HepG2 (cell line): ENCODE measurements at regions not wholly inside any gene's neighbourhood (a gene's known extent, or its start where the extent isn't known, plus 50 kb on each side); places are given as distances from the start of the nearest gene placed in this dataset.

ENCODE experiments used
- ATAC-seq: fragments of 200-7000 bp; cut with Tn5 transposase; 3 replicates; pipeline ENCODE4 v1.9.1; 2020; ENCODE audit warnings: mild to moderate bottlenecking, moderate library complexity
- BruUV-seq: library from RNA; stranded (reverse); fragments of 400-500 nt; replicated peaks from 2 replicates; lab custom pipeline; 2021; lab: Mats Ljungman, UMichigan
- CTCF ChIA-PET: fragments of 300-600 bp; formaldehyde crosslinking; extraction: SDS; loops from one replicate; lab custom pipeline; 2021; ENCODE audit warnings: low total read pairs, inconsistent platforms, low intra/inter-chr PET ratio; lab: Yijun Ruan, JAX
- POLR2A ChIA-PET: fragments of 350-600 bp; sonication (Branson Sonifier 250); formaldehyde crosslinking; loops from one replicate; lab custom pipeline; 2020; ENCODE audit warnings: antibody characterized with exemption, inconsistent platforms; lab: Yijun Ruan, JAX
- DNase-seq: peaks from one replicate; pipeline ENCODE4 v3.0.0-alpha.2; 2015; ENCODE audit warnings: low spot score
- FAIRE-seq: peaks from 3 replicates; lab custom pipeline; 2011; peaks lifted over from hg19 to GRCh38; lab: Jason Lieb, UNC
- H2AFZ ChIP-seq: one replicate; pipeline ENCODE4 v1.6.1; 2011; ENCODE audit warnings: low read length, inconsistent platforms
- H3K27ac ChIP-seq: fragments of 300-600 bp; 3 replicates; pipeline ENCODE4 v1.8.0; 2011; ENCODE audit warnings: mixed run types, mild to moderate bottlenecking, mixed read lengths, low read length, inconsistent platforms; ENCODE audit not compliant: insufficient read depth; ENCODE audit errors: extremely low read length
- H3K27me3 ChIP-seq, 2 experiments: fragments of 200-600 bp in 1 of 2; 2 replicates in 1 of 2; 3 replicates in 1 of 2; pipeline versions ENCODE4 v1.6.0 to v1.8.0; 2011; ENCODE audit warnings: low read length in 2 of 2, mild to moderate bottlenecking in 2 of 2, moderate library complexity in 2 of 2, inconsistent platforms in 1 of 2; ENCODE audit not compliant: insufficient read depth in 2 of 2, control insufficient read depth in 1 of 2
- H3K36me3 ChIP-seq, 2 experiments: fragments of 200-600 bp in 1 of 2; replicated peaks in 1 of 2; 2 replicates in 1 of 2; 3 replicates in 1 of 2; pipeline versions ENCODE4 v1.5.1 to v1.8.0; 2011; ENCODE audit warnings: low read length in 2 of 2, inconsistent platforms in 1 of 2; ENCODE audit not compliant: insufficient read depth in 2 of 2, control insufficient read depth in 1 of 2
- H3K4me1 ChIP-seq: 2 replicates; pipeline ENCODE4 v1.5.1; 2012; ENCODE audit warnings: low read length, inconsistent platforms; ENCODE audit not compliant: insufficient read depth
- H3K4me2 ChIP-seq: 2 replicates; pipeline ENCODE4 v1.6.0; 2011; ENCODE audit warnings: low read depth, low read length, inconsistent platforms
- H3K4me3 ChIP-seq, 3 experiments: fragments of 200-600 bp in 1 of 3; sonication (generic), shearing (Covaris generic) in 1 of 3; replicated peaks in 1 of 3; 2 replicates each; pipeline ENCODE4 v1.5.1; 2011 to 2016; ENCODE audit warnings: low read length in 3 of 3, inconsistent platforms in 2 of 3, low read depth in 2 of 3, mild to moderate bottlenecking in 2 of 3, control low read depth in 1 of 3, mixed read lengths in 1 of 3; ENCODE audit not compliant: insufficient read depth in 1 of 3
- H3K79me2 ChIP-seq: one replicate; pipeline ENCODE4 v1.6.1; 2011; ENCODE audit warnings: low read length, inconsistent platforms; ENCODE audit not compliant: insufficient read depth
- H3K9ac ChIP-seq: 2 replicates; pipeline ENCODE4 v1.6.0; 2011; ENCODE audit warnings: mild to moderate bottlenecking, low read depth, low read length, inconsistent platforms; ENCODE audit not compliant: insufficient read depth
- H3K9me3 ChIP-seq: 2 replicates; pipeline ENCODE4 v1.5.1; 2012; ENCODE audit warnings: mild to moderate bottlenecking, low read length
- H4K20me1 ChIP-seq: 2 replicates; pipeline ENCODE4 v1.6.0; 2011; ENCODE audit warnings: inconsistent platforms, mild to moderate bottlenecking, low read length, moderate library complexity; ENCODE audit not compliant: insufficient read depth
- BCL3 ChIP-seq: sonication (generic); formaldehyde crosslinking; IDR thresholded peaks from 2 replicates; pipeline ENCODE4 v1.5.1; 2020; ENCODE audit warnings: mild to moderate bottlenecking, missing genetic modification reagents, moderate library complexity
- CENPT ChIP-seq: sonication (generic); formaldehyde crosslinking; IDR thresholded peaks from 2 replicates; pipeline ENCODE4 v1.8.0; 2022; ENCODE audit warnings: low read depth, mild to moderate bottlenecking, moderate library complexity, missing genetic modification reagents
- FOXJ3 ChIP-seq: sonication (generic); formaldehyde crosslinking; IDR thresholded peaks from 2 replicates; pipeline ENCODE4 v1.4.0; 2020; ENCODE audit warnings: missing genetic modification reagents, mild to moderate bottlenecking, borderline replicate concordance
- IKZF4 ChIP-seq: sonication (generic); formaldehyde crosslinking; IDR thresholded peaks from 2 replicates; pipeline ENCODE4 v1.5.1; 2020; ENCODE audit warnings: borderline replicate concordance, mild to moderate bottlenecking, low read depth, missing genetic modification reagents; ENCODE audit errors: not compliant biosample characterization
- KDM1A ChIP-seq: IDR thresholded peaks from 2 replicates; pipeline ENCODE4 v1.6.1; 2016; ENCODE audit warnings: missing compliant biosample characterization
- KDM2A ChIP-seq: sonication (generic); formaldehyde crosslinking; IDR thresholded peaks from 2 replicates; pipeline ENCODE4 v1.4.0; 2020; ENCODE audit warnings: low read depth, missing genetic modification reagents, borderline replicate concordance
- MED13 ChIP-seq: sonication (generic); formaldehyde crosslinking; IDR thresholded peaks from 2 replicates; pipeline ENCODE4 v1.5.0; 2020; ENCODE audit warnings: missing genetic modification reagents
- RBAK ChIP-seq: sonication (generic); formaldehyde crosslinking; IDR thresholded peaks from 2 replicates; pipeline ENCODE4 v1.5.1; 2020; ENCODE audit warnings: mild to moderate bottlenecking, missing genetic modification reagents
- RBM22 ChIP-seq: fragments of 200-400 bp; formaldehyde crosslinking; optimal IDR thresholded peaks from 2 replicates; pipeline ENCODE3; 2017; ENCODE audit warnings: mild to moderate bottlenecking, low read length, moderate library complexity
- RBM39 ChIP-seq: fragments of 200-400 bp; formaldehyde crosslinking; IDR thresholded peaks from one replicate; pipeline ENCODE4 v1.6.1; 2018; ENCODE audit warnings: antibody characterized with exemption, mild to moderate bottlenecking, low read depth, low read length; ENCODE audit not compliant: poor library complexity, severe bottlenecking
- SATB2 ChIP-seq: sonication (generic); formaldehyde crosslinking; IDR thresholded peaks from 2 replicates; pipeline ENCODE4 v1.5.0; 2020; ENCODE audit warnings: missing genetic modification reagents
- SRSF9 ChIP-seq: fragments of 200-400 bp; formaldehyde crosslinking; IDR thresholded peaks from 2 replicates; pipeline ENCODE4 v1.6.1; 2018; ENCODE audit warnings: borderline replicate concordance, mild to moderate bottlenecking, low read depth, low read length; ENCODE audit not compliant: insufficient read depth, poor library complexity, severe bottlenecking
- STAT5B ChIP-seq: sonication (generic); formaldehyde crosslinking; IDR thresholded peaks from 2 replicates; pipeline ENCODE4 v1.4.0; 2020; ENCODE audit warnings: missing genetic modification reagents
- TBL1XR1 ChIP-seq: fragments of 150-350 bp; IDR thresholded peaks from 2 replicates; pipeline ENCODE4 v1.6.1; 2014; ENCODE audit warnings: borderline replicate concordance, low read length; ENCODE audit not compliant: partially characterized antibody
- TOE1 ChIP-seq: sonication (generic); formaldehyde crosslinking; IDR thresholded peaks from 2 replicates; pipeline ENCODE4 v1.4.0; 2020; ENCODE audit warnings: mild to moderate bottlenecking, missing genetic modification reagents
- ZKSCAN5 ChIP-seq: sonication (generic); formaldehyde crosslinking; IDR thresholded peaks from 2 replicates; pipeline ENCODE4 v1.5.1; 2020; ENCODE audit warnings: mild to moderate bottlenecking, missing genetic modification reagents
- ZMYM4 ChIP-seq: sonication (generic); formaldehyde crosslinking; IDR thresholded peaks from 2 replicates; pipeline ENCODE4 v1.8.1; 2023; ENCODE audit warnings: mild to moderate bottlenecking, missing genetic modification reagents
- ZNF646 ChIP-seq: sonication (generic); formaldehyde crosslinking; IDR thresholded peaks from 2 replicates; pipeline ENCODE4 v1.9.0; 2021; ENCODE audit warnings: mild to moderate bottlenecking, missing genetic modification reagents
- ZNF720 ChIP-seq: sonication (generic); formaldehyde crosslinking; IDR thresholded peaks from 2 replicates; pipeline ENCODE4 v1.4.0; 2020; ENCODE audit warnings: missing genetic modification reagents
- ZNF780A ChIP-seq: sonication (generic); formaldehyde crosslinking; IDR thresholded peaks from 2 replicates; pipeline ENCODE4 v1.8.0; 2022; ENCODE audit warnings: mild to moderate bottlenecking, missing genetic modification reagents, moderate library complexity
- WGBS: methylation state at CpG from one replicate; pipeline ENCODE4 v1.1.6; 2017; ENCODE audit warnings: low lambda C conversion rate; 5-methylcytosine and 5-hydroxymethylcytosine counted together
- in situ Hi-C: cut with HindIII; loops from 2 replicates; pipeline ENCODE4 v1.10.0; 2017; ENCODE audit warnings: low pct_unique_long_range_greater_than_20kb; ENCODE audit not compliant: extremely low pct_ligation_motif_present
- intact Hi-C: fragments of 100-400 bp; cut with micrococcal nuclease; formaldehyde crosslinking; loops from one replicate; pipeline ENCODE4 v1.10.0; 2022; ENCODE audit not compliant: unreplicated experiment

- ChIA-PET CTCF (no interaction called here), POLR2A (no interaction called here)
- in situ Hi-C loops: no loop called here
- WGBS: 95% methylated on average over 1 of the region's 1 CpG
- Histone ChIP-seq H3K4me1 (peaks cover 12% of the 10 kb centered on the region), H3K36me3 (no peaks in the 10 kb centered on the region), H2AFZ (peak overlapping the region; percentile 18), H3K4me3 (no peak overlapping the region), H3K4me2 (no peak overlapping the region), H3K27ac (no peak overlapping the region), H3K9me3 (no peaks in the 10 kb centered on the region), H3K79me2 (no peaks in the 10 kb centered on the region), H3K27me3 (no peaks in the 10 kb centered on the region), H4K20me1 (no peaks in the 10 kb centered on the region), H3K9ac (no peak overlapping the region)
- ATAC-seq: peak; percentile 96
- no TSS peak for BruUV-seq
- FAIRE-seq: no peak
- DNase-seq: peak; percentile 22
- intact Hi-C loops: no loop called here
- TF ChIP-seq RBM39: no peak
- TF ChIP-seq TOE1 (CRISPR knock-in tag): no peak
- TF ChIP-seq RBAK (CRISPR knock-in tag): no peak
- TF ChIP-seq FOXJ3 (CRISPR knock-in tag): no peak
- peak; percentile 60 for TF ChIP-seq ZMYM4 (CRISPR knock-in tag)
- no peak for TF ChIP-seq KDM1A (CRISPR knock-in tag)
- no peak for TF ChIP-seq STAT5B
- peak; percentile 24; the same call in 1 of the 2 replicates for TF ChIP-seq ZNF646 (CRISPR knock-in tag)
- no peak for TF ChIP-seq ZKSCAN5 (CRISPR knock-in tag)
- TF ChIP-seq KDM2A (CRISPR knock-in tag): no peak
- no peak for TF ChIP-seq ZNF780A (CRISPR knock-in tag)
- TF ChIP-seq MED13 (CRISPR knock-in tag): no peak
- no peak for TF ChIP-seq TBL1XR1
- no peak for TF ChIP-seq RBM22
- no peak for TF ChIP-seq CENPT (CRISPR knock-in tag)
- no peak for TF ChIP-seq ZNF720 (CRISPR knock-in tag)
- no peak for TF ChIP-seq SRSF9
- no peak for TF ChIP-seq IKZF4 (CRISPR knock-in tag)
- TF ChIP-seq SATB2 (CRISPR knock-in tag): no peak
- no peak for TF ChIP-seq BCL3
Observed at GRCh38 chr7:12985228-12985627, 297.8 kb downstream of the ARL4A start.
